22Rv1 (cell line): ENCODE measurements at regions not wholly inside any gene's neighbourhood (a gene's known extent, or its start where the extent isn't known, plus 50 kb on each side); places are given as distances from the start of the nearest gene placed in this dataset.

Experiments used
- ZFX ChIP-seq: fragments of 450-650 bp; IDR thresholded peaks from 2 replicates; pipeline ENCODE4 v1.6.1; 2017; ENCODE audit warnings: antibody characterized with exemption, borderline replicate concordance
- TF ChIP-seq, protein P1 (sequence below): fragments of 450-650 bp; IDR thresholded peaks from 2 replicates; pipeline ENCODE4 v1.5.1; 2017; ENCODE audit warnings: mild to moderate bottlenecking

GRCh38 chr17:54840885-54841591 lies 59.6 kb upstream of the TOM1L1 start:
- TF ChIP-seq, protein P1, sequence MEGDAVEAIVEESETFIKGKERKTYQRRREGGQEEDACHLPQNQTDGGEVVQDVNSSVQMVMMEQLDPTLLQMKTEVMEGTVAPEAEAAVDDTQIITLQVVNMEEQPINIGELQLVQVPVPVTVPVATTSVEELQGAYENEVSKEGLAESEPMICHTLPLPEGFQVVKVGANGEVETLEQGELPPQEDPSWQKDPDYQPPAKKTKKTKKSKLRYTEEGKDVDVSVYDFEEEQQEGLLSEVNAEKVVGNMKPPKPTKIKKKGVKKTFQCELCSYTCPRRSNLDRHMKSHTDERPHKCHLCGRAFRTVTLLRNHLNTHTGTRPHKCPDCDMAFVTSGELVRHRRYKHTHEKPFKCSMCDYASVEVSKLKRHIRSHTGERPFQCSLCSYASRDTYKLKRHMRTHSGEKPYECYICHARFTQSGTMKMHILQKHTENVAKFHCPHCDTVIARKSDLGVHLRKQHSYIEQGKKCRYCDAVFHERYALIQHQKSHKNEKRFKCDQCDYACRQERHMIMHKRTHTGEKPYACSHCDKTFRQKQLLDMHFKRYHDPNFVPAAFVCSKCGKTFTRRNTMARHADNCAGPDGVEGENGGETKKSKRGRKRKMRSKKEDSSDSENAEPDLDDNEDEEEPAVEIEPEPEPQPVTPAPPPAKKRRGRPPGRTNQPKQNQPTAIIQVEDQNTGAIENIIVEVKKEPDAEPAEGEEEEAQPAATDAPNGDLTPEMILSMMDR, result no peak
- TF ChIP-seq ZFX, result no peak
